ENCODE measurements at regions not wholly inside any gene's neighbourhood (a gene's known extent, or its start where the extent isn't known, plus 50 kb on each side); places are given as distances from the start of the nearest gene placed in this dataset.
A peak's percentile ranks its signal among the peaks of the same experiment; 100 is the strongest.

GRCh38 chrX:40484408-40485091 is 96.2 kb upstream of the ATP6AP2 start:
- DNase-seq: no peak

DNA sequence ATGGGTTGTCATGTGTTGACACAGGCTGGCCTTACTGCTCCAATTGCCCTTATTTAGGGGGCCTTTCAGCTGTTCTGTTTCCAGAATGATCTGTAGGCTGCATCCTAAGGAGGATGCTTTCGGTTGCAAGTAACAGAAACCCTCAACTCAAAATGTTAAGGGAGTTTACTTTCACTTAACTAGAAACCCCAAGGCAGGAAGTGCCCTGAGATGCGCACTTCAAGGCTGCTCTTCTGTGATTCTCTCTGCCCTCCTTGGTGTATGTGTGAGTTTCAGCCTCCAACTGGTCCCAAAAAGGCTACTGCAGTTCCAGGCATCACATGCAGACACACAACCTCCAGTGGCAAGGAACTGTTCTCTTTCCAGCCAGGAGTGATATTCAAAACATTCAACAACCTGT is 97.3 kb upstream of the ATP6AP2 start:
- no peak for DNase-seq

GRCh38 chrX:40479777-40480318 is 100.9 kb upstream of the ATP6AP2 start:
- DNase-seq: no peak

DNA sequence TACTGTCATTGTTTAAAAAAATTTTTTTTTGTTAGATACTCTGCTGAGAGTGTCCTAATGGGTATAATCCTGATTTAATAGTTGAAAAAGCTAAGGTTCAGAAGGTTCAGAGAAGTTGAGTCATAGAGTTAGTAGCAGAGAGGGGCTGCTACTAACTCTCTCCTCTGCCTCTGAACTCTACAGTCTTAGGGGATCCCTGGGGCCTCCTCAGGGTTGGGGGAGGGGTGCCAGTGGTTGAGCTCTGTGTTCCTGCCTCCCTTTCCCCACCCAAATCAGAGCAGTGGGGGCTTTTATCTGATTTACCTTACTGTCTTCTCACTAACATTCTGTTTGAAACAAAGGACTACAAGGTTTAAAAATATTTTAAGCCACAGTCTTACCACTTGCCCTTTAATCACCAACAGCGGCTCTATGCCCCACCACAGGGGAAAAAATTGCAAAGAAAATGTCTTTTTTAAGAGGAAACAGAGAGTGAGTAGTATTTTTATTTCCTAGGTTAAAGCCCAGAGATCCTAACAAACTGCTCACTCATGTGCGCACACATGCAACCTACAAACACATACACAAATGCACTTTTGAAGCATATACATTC is 102.2 kb upstream of the ATP6AP2 start:
- DNase-seq: no peak

DNA sequence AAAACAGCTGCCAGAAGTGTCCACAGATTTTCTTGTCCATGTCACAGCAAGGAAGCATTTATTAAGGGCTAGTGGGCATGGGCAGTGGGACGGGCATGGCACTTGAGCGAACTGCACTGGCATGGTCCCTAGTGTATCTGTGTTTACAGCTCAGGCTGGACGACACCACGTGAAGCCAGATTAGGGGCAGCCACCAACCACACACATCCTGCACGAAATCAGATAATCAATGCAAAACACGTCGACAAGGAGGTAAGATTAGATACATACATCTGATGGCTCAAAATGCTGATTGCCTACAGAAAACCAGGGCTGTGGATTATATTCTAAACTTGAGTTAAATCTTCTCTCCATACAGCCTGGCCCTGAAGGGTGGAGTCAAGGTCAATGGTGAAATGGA is 103.8 kb upstream of the ATP6AP2 start:
- no peak for DNase-seq

DNA sequence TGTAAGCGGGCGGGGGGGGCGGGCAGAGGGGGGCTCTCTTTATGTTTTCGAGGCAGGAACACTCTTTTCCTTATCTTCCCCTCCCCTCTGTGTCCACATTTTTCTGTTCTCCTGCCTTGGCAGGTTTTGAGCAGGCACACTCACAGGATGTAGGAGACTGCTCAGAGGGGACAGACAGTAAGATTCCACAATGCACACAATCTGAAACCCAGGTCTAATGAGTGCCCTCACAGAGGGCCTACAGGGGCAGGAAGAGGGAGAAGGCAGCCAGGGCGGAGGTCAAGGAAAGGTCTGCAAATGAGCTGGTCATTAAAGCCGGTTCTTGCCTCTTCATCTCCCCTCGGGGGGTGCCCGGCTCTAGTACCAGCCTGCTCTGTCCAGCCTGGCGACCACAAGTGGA is 106.1 kb upstream of the ATP6AP2 start:
- DNase-seq: no peak

- DNase-seq: no peak
Measured at GRCh38 chrX:40474205-40474626, 106.6 kb upstream of the ATP6AP2 start.

GRCh38 chrX:40473460-40474204 is 107.1 kb upstream of the ATP6AP2 start:
- DNase-seq: no peak

DNA sequence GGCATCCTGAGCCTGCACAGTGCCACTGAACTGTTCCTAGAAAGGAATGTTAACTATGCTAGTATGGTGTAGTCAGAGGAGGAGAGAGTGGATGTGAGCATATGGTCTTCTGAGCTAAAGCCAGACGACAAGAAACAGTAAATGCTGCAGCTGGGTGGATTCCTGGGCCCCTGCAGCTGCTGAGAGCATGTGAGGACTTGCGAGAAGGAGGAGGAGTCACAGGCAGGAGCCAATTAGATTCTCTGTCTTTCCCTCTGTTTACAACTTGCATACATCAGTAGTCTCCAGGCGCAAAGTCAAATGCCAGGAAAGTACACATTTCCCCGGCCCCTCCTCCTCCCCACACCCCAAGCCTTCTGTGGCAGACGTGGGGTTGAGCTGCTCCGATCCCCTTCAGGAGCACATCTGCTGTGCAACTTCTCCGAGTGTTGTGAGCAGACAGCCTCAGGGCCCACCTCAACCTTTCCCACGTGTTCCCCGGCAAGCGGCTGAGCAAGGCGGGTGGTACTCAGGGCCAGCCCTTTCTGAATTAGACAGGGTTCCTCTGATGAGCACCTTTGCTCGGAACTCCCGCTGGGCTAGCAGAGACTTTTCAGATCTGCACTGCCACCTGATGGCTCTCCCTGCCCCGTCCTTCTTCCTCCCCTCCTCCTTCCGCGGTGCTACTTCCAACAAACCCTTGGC is 108.7 kb upstream of the ATP6AP2 start:
- DNase-seq: peak; percentile 21 to 34

GRCh38 chrX:40470830-40471429 is 109.8 kb upstream of the ATP6AP2 start:
- no peak for DNase-seq

- no peak for DNase-seq
Measured at GRCh38 chrX:40469316-40469715, 111.5 kb upstream of the ATP6AP2 start.

- DNase-seq: peak; percentile 39 to 43
Measured at GRCh38 chrX:40468033-40468846, 112.5 kb upstream of the ATP6AP2 start.

DNA sequence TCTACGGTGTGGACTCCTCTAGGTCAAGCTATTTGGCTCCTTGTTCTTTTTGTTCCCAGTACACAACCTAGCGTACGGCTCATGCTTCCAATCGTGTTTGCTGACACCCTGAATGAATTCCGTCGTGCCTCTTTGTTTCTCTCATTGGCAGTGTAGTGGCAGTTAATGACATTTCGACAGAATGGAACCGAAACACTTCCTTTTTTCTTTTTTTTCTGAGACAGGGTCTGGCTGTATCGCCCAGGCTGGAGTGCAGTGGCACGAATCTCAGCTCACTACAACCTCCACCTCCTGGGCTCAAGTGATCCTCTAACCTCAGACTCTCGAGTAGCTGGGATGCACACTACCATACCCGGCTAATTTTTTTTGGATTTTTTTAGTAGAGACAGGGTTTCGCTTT is 113.3 kb upstream of the ATP6AP2 start:
- no peak for DNase-seq

DNA sequence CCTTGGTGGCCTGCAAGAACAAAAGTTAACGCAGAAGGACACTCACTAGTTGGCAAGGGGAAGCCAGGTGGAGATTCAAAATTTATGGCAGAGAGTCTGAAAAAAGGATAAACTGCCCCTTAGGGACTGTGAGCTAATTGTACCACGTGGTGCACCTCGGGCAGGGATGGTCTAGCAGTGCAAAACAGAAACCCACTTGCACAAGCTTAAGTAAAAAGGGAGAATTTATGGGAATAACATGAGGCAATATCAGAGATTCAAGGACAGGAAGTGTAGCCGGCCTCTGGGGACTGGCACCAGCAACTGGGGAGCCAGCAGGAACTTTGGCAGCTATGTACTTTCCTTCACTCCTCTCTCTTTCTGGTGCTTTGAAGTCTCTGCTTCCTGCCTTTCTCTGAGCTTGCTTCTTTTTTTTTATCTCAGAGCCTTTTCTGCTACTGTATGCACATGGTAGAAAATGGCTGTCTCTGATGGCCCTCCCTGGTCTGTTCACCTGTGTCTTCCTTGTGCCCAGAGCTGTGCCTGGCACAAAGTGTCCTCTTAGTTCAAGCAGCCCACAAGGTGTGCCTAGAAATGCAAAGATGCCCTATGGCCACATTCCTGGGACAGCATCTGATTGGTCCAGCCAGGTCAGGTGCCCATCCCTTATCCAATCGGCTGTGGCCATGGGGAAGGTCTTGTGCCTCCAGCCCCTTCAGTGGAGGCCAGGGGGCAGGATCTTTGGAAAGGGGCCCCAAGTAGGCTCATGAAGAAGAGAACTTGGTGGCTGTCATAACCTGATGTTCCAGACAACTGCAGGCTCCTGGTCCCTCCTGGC is 114.8 kb upstream of the ATP6AP2 start:
- DNase-seq: no peak

DNA sequence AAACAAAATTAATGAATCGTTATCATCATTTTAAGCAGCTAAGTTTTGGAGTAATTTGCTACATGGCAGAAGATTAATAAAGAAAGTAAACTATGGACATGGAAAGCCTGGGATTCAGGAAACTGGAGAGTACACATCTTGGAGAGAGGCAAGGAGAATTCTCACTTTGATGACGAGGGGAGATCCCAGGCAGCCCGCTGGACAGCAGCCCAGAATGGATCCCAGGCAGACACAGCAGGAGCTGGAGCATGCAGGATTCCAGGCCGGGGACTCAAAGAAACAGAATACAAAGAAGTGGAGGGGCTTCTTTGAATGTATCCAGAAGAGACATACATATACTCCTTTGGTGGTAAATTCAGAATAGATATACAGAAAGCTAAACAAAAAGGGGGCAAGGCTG is 118.0 kb upstream of the ATP6AP2 start:
- no peak for DNase-seq

DNA sequence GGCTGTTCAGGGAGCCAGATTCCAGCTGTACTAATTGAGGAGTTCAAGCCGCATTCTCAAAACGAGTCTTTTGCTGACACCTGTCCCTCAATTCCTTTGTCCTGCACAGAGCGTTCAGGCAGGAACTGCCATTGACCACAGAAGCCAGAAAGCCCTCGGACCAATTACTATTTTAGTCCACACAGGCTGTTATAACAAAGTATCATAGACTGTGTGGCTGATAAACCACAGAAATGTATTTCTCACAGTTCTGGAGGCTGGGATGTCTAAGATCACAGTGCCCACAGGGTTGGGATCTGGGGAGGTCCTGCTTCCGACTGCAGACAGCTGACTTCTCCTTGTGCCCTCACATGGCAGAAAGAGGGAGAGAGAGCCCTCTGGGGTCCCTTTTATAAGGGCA is 119.8 kb upstream of the ATP6AP2 start:
- no peak for DNase-seq

DNA sequence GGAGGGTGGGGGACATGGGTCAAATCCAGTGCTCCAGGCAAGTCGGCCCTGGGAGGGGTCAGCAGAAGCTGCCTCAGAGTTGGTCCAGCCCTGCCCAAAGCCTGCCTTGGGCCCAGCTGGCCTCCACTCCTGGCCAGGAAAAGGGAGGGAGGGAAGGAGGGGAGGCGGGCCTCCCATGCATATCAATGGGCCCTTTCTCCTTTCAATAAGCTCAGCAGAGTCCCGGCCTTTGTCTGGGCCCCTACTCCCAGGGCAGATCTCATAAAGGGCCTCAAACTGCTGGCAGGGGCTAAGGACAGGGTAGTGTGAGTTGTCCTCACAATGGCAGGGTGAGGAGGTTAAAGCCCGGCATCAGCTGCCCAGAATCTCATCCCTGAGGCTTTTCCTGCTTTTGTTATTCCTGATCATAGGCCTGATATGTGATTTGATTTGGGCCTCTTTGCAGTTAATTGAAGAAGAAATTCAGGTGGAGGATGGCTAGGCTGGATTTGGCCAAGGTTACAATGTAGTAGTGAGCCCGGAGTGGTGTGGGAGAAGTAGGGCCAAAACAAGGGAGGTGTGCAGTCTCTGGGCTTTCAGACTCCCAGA is 121.1 kb upstream of the ATP6AP2 start:
- no peak for DNase-seq

DNA sequence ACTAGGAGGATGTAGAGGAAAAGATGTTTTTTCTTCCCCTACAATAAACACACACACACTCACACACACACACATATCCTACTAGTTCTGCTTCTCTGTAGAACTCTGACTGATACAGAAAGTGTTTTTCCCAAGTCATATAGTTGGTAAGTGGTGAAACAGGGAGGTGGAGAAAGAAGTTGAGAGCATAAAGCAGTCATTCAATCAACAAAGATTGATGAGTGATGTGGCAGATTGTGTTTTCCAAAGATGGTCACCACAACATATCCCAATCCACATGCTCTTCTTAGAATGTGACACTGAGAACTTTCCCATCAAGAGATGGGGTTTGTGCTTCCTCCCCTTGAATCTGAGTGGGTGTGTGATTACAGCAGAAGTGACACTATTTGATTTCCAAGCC is 123.4 kb upstream of the ATP6AP2 start:
- DNase-seq: no peak

DNA sequence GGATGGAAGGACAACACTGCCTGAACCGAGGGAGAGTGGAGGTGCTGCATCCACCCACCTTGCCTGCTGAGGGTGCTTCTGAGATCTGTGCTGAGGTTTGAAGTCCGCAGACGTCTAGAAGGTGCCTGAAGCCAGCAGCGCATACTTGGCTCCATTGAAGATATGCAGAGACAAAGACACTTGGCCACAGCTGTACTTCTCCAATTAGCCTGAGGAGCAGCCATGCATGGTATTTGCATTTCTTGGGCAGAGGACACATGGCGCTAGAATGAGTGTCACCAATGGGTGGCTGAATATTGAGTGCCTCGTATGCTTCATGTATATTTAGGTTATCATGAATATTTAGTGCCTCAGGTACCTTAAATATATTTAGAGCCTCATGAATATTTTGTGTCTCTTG is 128.7 kb upstream of the ATP6AP2 start:
- DNase-seq: no peak

DNA sequence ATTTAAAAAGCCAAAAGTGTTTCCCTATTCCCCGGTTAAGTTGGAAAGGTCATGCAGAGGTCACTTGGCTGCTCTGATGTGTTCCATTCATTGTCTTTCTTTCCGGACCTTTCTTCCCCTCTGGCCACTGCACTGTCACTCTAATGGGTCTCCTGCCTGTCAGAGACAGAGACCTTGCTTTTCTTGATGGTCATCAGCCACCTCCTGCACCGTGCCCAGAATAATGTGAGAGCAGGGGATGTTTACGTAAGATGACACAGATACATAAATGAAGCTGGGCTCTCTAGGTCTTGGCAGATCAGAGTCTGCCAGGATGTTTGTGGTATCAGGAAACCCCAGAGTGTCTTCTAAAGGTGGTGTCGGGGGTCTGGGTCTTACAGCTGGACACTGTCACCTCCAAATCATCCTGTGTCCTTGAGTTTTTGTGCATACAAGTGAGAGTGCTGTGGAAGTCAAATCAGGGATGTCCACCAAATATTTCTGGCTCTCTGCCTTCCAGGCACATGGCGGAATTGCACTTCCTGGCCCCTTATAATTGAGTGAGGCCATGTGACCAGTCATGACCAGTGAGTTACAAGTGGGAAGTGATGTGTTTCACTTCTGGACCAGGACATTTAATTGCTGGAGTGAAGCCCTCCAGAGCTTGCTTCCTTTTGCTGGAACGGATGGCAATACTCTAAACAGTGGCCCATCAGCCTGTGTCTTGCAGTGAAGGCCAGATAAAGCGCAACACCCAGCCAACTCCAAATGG is 130.6 kb upstream of the ATP6AP2 start:
- no peak for DNase-seq
